Erythroblast (primary cell): ENCODE measurements at regions not wholly inside any gene's neighbourhood (a gene's known extent, or its start where the extent isn't known, plus 50 kb on each side); places are given as distances from the start of the nearest gene placed in this dataset.

Experiments used
- GATA1 ChIP-seq: IDR thresholded peaks from 2 replicates; pipeline ENCODE4 v1.6.1; 2011; ENCODE audit warnings: low read depth, mild to moderate bottlenecking, control low read depth, low read length, moderate library complexity
- POLR2A ChIP-seq: IDR thresholded peaks from 2 replicates; pipeline ENCODE4 v1.6.1; 2011; ENCODE audit warnings: mild to moderate bottlenecking, low read length

DNA sequence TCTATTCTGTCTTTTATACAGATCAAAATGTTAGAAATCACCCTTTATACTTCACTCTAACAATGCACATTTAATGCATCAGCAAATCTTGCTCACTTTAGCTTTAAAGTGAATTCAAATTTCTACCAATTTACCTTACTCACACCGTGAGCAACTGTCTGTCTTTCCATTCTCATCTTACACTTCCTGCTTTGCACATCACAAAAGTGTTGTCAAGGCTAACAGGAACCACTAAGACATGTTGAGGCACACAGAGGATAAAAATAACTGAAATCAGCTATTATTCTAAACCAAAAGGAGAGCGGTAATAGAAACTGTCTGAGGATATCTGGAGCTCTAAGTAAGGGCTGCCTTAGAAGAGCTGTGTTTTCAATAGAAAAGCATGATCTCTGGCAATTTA is 519.9 kb downstream of the ZBBX start:
- TF ChIP-seq POLR2A (no peak), GATA1 (no peak)
